GM21360 (cell line): ENCODE measurements at regions not wholly inside any gene's neighbourhood (a gene's known extent, or its start where the extent isn't known, plus 50 kb on each side); places are given as distances from the start of the nearest gene placed in this dataset.

Experiments
- ATAC-seq: cut with Tn5 transposase; IDR thresholded peaks from one replicate; pipeline ENCODE4 v1.9.1; 2021; ENCODE audit warnings: mild to moderate bottlenecking, moderate library complexity; ENCODE audit not compliant: unreplicated experiment

DNA sequence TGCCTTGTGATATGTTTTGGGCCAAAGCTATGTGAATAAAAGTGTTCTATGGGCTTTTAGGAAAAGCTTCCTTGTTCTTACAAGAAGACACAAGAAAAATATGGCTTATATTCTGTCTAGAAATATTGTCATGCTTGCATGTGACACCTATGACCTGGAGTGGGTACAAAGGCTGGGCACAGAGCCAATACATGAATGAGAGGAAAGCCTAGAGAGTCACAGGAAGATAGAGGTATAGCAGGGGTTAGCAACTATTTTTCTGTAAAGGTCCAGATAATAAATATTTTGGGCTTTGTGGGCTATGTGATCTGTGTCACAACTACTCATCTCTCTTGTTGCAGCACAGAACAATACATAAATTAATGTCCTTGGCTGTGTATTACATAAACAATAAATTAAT lies 196.6 kb upstream of the CD180 start:
- no peak for ATAC-seq

DNA sequence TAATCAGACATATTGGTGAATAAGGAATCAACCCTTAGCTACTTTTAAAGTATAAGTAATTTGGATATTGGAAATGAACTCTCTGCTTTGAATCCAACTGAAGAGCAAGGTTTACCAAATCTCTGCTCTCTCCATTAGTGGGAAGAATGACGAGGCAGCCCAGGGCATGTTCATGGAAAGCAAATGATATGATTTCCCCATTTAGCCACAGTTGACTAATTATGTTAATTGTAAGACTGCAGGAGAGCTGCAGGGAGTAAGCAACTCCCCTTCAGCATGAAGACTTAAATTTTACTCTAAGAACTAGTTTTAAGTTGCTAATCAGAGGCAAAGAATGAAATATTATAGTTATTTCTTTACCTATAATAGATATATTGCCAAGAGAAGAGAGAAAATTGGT lies 194.3 kb upstream of the CD180 start:
- ATAC-seq: no peak

DNA sequence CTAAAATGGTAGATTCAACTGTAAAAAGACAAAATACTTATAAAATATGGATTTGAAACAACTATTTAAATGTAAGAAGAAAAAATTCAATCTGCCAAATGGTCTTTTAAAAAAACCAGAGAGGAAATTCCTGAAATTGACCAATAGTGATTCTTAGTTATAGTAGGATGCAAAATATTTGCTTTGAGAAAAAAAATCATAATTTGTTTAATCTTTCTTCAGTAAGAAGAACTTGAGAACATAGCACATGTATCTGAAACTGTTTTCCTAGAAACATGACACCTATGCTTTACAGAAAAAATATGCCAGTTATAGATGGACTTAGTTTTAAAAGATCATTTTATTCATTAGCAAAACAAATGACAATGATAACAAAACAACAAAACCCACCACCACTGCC lies 186.9 kb upstream of the CD180 start:
- ATAC-seq: no peak

DNA sequence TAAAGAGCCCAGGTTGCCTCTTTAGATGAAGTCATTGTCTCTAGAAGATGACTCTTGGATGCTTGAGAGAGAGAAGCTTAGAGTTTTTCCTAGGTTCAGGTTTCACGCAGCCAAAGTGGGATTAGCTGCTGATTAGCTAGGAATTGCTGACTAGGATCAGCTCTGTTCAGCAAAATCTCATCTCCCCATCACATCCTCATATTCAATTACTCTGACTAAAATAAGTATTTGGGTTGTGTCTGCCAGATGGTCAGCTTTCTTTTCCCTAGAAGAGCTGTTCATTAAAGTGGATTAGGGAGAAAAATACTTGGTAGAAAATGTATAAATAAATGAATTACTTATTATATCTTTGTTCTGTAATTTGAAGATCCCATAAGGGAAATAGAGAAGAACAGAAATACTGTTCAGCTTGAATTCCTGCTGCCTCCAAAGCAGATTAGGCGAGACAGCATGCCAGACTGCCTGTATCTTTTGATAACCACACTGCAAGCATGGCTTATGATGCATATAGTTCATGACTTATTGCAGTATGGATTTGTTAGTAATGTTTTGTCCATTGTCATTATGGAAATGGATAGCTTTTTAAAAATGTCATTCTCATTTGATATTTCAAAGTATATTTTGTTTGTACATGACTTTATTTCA lies 184.8 kb upstream of the CD180 start:
- no peak for ATAC-seq

- ATAC-seq: no peak
Measured at GRCh38 chr5:67380431-67380830, 183.8 kb upstream of the CD180 start.

- no peak for ATAC-seq
Measured at GRCh38 chr5:67379753-67380152, 183.2 kb upstream of the CD180 start.

DNA sequence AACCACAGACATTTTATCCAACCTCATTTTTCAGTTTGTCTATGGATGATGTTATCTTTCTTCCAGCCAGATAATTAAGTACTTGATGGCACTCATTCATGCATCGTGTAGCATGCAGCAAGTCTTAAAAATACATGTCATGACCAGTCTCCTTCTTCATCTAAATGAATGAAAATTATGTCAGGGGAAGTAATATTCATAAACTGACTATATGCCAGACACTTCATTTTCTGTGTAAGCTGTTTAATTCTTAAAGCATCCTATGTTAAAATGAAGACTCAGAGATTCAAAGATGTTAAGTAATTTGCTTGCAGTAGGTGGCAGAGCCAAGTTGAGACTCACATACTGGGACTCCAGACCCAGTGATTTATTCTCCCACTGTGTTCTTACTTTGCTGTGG lies 181.7 kb upstream of the CD180 start:
- ATAC-seq: no peak

DNA sequence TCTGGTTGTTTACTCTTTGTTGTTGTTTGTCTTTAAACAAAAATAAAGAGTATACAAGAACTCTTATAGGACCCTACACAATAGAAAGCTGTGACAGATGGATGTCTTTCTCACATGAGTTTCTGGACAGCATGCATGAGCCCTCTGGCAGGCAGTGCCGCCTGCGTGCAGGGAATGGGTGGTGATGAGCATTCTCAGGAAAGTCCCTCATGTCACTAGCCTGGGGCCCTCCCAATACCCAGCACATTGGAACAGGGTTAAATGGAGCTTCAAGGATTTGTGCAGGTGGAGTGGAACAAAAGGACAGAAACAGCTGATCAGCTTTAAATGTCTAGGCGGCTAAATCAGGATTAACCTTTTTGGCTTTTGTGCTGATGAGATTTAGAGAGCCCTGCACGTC lies 181.0 kb upstream of the CD180 start:
- ATAC-seq: no peak

- no peak for ATAC-seq
Measured at GRCh38 chr5:67375606-67376005, 179.0 kb upstream of the CD180 start.

DNA sequence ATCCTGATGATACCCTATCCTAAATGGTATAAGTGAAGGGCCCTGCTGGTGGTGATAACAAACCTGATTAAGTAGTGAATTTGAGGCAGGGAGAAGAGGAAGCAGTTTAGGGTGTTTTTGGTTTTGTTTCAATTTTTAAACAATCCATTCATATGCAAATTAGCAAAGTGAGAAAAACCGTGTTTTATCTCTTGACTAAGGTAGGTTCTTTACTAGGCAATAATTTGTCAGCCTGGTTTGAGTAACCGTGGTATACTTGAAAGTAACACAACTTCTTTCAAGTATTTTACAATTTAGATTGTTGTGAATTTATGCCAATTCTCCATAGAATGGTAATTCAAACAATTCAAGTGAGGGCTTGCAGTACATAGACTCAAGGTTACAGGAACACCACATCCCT lies 177.8 kb upstream of the CD180 start:
- no peak for ATAC-seq

- ATAC-seq: no peak
Measured at GRCh38 chr5:67373518-67373917, 176.9 kb upstream of the CD180 start.

GRCh38 chr5:67372887-67373286 lies 176.3 kb upstream of the CD180 start:
- ATAC-seq: no peak

DNA sequence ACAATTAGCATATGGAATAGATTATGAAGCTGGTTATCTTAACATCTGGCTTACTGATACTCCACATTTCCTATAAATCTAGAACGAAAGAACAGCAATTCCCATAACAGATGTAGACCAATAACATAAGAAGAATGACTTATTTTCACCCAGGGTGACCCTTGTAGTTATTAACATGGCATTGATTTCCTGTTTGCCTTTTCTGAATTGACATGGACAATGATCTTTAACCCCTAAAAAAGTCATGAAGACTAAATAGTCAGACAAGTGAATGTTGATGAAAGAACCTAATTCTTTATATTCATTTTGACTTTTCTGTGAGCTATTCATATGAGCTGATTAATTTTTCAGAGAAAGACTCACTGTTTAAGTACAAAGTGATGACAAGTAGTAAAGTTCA lies 175.3 kb upstream of the CD180 start:
- no peak for ATAC-seq

DNA sequence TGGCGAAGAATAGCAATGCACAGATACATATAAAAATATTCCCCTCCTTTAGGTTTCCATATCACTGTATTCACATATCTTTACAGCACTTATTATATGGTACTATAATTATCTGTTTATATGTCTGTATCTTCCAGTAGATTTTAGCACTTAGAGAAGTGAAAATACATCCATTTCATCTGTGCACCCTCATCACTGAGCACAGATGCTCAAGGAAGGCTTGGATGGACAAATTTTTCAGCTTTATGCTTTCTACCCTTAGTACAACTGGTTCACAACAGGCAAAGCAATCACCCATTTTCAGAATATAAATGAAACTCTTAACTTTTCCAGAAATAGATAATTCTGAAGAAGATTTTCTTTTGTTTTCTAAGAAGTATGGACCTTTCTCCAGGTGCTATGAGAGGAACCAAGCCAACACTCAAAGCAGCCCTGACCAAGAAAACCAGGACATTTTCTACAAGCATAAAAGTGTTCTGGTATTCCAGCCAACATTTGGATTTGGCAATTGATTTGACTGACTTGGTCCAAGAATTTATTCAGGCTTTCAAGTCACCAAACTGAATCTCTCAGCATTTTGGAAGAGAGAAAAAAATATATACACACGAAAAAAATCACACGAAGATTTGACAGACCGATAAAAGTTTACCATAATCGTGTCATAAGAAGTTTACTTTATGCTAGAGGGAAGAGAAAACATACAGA lies 170.2 kb upstream of the CD180 start:
- ATAC-seq: no peak

- no peak for ATAC-seq
Measured at GRCh38 chr5:67366276-67366675, 169.7 kb upstream of the CD180 start.

DNA sequence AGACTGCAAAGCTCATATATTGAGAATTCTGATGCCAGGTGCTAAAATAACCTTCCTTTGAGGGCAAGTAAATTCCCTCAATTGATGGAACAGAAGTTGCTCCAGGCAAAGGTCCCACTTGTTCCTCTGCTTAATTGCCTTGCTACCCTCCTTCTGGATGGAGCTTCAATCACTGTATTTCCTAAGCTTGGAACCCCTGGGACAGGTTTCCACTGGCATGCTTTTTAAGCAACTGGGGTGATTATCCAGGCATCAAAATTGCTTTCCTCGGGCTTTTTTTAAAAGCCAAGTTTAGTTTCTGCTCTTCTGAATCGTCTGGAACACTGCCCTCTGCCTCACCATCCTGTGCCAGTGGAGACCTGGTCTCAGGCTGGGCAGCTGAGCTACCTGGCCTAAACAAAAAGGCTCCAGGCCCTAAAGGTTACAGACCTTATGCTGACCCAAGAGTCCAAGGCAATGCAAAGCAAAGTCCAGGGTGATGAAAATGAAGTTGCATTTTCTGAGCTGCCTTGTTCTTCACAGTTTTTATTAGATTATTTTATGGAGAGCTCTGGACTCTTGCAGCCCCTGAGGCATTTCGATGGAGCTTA lies 167.9 kb upstream of the CD180 start:
- no peak for ATAC-seq

DNA sequence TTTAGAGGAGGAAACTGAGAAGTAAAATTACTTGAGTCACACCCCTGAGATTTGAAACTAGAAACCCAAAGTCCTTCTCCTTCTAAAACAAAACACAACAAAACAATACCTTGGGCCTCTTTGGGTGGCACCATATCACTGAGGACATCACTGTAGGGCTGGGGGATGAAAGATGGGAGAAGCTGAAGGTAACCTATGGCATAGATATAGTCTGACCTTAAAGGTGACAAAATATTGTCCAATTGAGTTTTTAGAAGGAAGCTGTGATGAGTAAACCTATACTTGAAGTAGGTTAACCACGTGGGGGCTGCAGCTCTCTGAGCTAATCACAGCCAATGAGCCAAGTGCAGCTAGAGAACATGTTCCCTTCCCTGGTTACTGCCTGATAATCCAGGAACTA lies 167.4 kb upstream of the CD180 start:
- ATAC-seq: no peak

- ATAC-seq: no peak
Measured at GRCh38 chr5:67363180-67363709, 166.6 kb upstream of the CD180 start.

GRCh38 chr5:67361932-67362729 lies 165.5 kb upstream of the CD180 start:
- ATAC-seq: no peak

- ATAC-seq: no peak
Measured at GRCh38 chr5:67360047-67360446, 163.4 kb upstream of the CD180 start.

GRCh38 chr5:67358186-67358585 lies 161.6 kb upstream of the CD180 start:
- ATAC-seq: no peak
